Naive B cell (primary cell): ENCODE measurements at regions not wholly inside any gene's neighbourhood (a gene's known extent, or its start where the extent isn't known, plus 50 kb on each side); places are given as distances from the start of the nearest gene placed in this dataset.
"Not testable (repeated sequence)": the region's sequence is repeated elsewhere in the genome, so short reads cannot be mapped to it uniquely, and the experiment has no call there.

ENCODE experiments used
- ATAC-seq, 2 donors: fragments of 150-1000 bp; cut with Tn5 transposase; 2 replicates each; pipeline ENCODE4 v1.10.0; 2021; ENCODE audit warnings: low read depth in 2 of 2, mild to moderate bottlenecking in 2 of 2, moderate library complexity in 2 of 2
- DNase-seq: peaks from one replicate; pipeline ENCODE4 v3.0.0; 2022
- H3K27ac Mint-ChIP-seq, 6 donors: one replicate each; pipeline ENCODE4 v1.8.0; 2020 to 2022; ENCODE audit warnings: mild to moderate bottlenecking in 6 of 6, mixed read lengths in 6 of 6, moderate library complexity in 5 of 6, inconsistent platforms in 2 of 6
- H3K27me3 Mint-ChIP-seq, 3 donors: one replicate each; pipeline ENCODE4 v1.8.0; 2021 to 2022; ENCODE audit warnings: mixed read lengths in 3 of 3, mild to moderate bottlenecking in 1 of 3
- H3K36me3 Mint-ChIP-seq, 2 donors: one replicate each; pipeline ENCODE4 v1.8.0; 2020 to 2022; ENCODE audit warnings: mixed read lengths in 2 of 2, inconsistent platforms in 1 of 2, mild to moderate bottlenecking in 1 of 2
- H3K4me1 Mint-ChIP-seq, 3 donors: one replicate each; pipeline ENCODE4 v1.8.0; 2020 to 2022; ENCODE audit warnings: mixed read lengths in 3 of 3, inconsistent platforms in 1 of 3, mild to moderate bottlenecking in 1 of 3, moderate library complexity in 1 of 3
- H3K4me3 Mint-ChIP-seq, 8 donors: one replicate each; pipeline ENCODE4 v1.8.0; 2020 to 2022; ENCODE audit warnings: mild to moderate bottlenecking in 8 of 8, mixed read lengths in 8 of 8, moderate library complexity in 8 of 8, inconsistent platforms in 2 of 8
- H3K9me3 Mint-ChIP-seq, 7 donors: one replicate each; pipeline ENCODE4 v1.8.0; 2020 to 2022; ENCODE audit warnings: mixed read lengths in 7 of 7, mild to moderate bottlenecking in 5 of 7, inconsistent platforms in 2 of 7, moderate library complexity in 1 of 7

DNA sequence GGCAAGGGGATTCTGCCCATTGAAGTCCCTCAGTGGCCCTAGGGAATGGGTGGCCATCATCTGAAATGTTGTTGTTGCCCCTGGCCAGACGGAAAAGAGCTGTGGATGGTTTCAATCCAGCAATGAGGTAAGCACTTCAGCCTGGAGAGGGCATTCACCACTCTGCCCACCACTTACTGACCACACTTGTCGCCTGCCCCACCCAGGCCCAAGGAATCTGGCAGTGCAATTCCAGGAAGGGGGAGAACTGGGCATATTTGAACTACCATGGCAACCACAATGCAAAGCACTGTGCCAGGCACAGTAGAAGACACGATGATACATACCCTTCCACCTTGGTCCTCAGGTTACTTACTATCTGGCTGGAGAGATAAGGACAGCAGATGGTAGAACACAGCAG lies 161.6 kb downstream of the PDGFRA start:
- Mint-ChIP-seq H3K36me3 (no peaks in the 10 kb centered on the region), H3K4me1 (no peaks in the 10 kb centered on the region), H3K27ac (no peak overlapping the region), H3K9me3 (peaks cover 0 to 5% (median 4%) of the 10 kb centered on the region in 7 donors), H3K4me3 (no peak overlapping the region), H3K27me3 (peaks cover 0 to 8% (median 0%) of the 10 kb centered on the region in 3 donors)
- ATAC-seq: no peak
- DNase-seq: no peak

DNA sequence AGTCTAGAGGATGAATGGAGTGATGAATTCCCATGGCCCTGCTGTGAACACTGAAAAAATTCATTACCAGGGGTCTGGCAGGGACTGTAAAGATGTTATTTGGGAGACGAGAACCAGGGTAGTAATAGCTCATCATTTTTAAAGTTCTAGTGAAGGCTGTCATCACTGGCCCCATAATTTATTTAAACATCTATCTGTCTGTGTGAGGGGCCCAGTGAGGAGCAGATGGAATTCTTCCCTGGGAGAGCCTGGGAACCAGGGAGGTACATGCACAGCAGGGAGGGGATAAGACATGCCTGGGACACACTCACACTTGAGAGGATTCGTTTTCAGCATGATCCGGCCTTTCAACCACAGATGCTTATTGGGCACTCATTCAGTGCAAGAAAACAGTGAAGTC lies 162.0 kb downstream of the PDGFRA start:
- ATAC-seq (no peak), DNase-seq (no peak)
- peaks cover 0 to 8% (median 0%) of the 10 kb centered on the region in 3 donors for H3K27me3 Mint-ChIP-seq
- peaks cover 0 to 5% (median 4%) of the 10 kb centered on the region in 7 donors for H3K9me3 Mint-ChIP-seq
- H3K4me3 Mint-ChIP-seq: no peak overlapping the region
- H3K27ac Mint-ChIP-seq: no peak overlapping the region
- H3K36me3 Mint-ChIP-seq: no peaks in the 10 kb centered on the region
- H3K4me1 Mint-ChIP-seq: no peaks in the 10 kb centered on the region

DNA sequence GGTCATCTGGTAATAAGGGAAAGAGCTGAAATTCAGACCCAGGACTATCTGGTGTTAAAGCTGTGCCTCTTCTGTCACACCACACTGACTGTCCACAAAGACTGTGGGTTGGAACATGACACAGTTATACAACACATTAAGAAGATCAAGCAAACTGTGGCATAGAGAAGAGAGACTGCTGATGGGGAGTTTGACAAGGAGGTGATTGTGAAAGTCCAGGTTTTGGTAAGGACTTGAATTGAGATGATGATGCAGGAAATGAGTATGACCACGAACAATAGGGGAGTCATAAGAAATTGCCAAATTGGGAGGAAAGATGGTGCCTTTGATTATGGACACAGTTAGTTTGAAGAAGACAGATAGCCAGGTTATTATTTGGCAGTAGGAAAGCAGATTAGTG lies 163.4 kb downstream of the PDGFRA start:
- peaks cover 0 to 5% (median 4%) of the 10 kb centered on the region in 7 donors for H3K9me3 Mint-ChIP-seq
- no peaks in the 10 kb centered on the region for H3K4me1 Mint-ChIP-seq
- H3K4me3 Mint-ChIP-seq: no peak overlapping the region
- no peaks in the 10 kb centered on the region for H3K36me3 Mint-ChIP-seq
- DNase-seq: no peak
- no peak overlapping the region for H3K27ac Mint-ChIP-seq
- no peak for ATAC-seq
- H3K27me3 Mint-ChIP-seq: peaks cover 0 to 8% (median 0%) of the 10 kb centered on the region in 3 donors

DNA sequence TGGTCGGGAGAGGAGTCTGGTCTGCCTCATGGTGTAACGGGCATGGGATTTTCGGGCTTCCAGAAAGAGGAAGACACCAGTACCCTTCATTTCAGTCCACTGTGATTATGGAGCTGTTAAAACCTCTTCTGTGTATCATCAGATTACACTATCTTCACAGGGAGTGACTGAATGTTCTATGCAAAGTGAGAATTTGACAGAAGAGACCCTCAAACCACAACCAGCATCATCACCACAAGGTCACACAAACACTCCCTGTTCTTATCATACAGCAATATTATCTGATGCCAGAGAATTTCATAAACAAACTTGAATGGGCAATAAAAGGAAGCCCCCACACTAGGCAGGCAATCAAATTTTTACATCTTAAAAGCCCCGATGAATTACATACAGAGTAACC lies 164.2 kb downstream of the PDGFRA start:
- peaks cover 0 to 8% (median 0%) of the 10 kb centered on the region in 3 donors for H3K27me3 Mint-ChIP-seq

DNA sequence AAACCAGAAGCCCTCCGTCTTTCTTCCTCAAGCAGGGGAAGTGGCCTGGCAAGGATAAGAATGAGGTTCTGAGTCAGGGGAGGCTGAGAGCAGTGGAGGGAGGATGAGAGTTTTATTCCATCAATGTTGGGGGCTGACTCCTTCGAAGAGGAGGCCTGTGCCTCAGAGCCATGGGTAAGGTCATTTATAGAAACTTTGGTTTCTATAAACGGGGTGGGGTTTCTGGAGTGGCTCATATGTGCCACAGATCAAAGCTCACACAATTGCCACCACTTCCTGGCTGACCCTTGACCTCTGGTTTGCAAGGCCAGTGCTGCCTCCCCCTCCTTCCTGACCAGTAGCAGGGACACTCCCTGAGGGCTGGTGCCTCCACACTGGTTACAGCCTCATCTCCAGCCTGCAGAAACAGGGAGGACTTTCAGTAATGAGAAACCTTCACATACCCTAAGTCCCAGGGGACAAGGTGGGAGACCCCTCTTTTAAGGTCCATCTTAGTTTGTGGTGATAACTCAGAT lies 166.0 kb downstream of the PDGFRA start:
- ATAC-seq (no peak), DNase-seq (no peak)
- Mint-ChIP-seq H3K9me3 (peaks cover 0 to 1% (median 0%) of the 10 kb centered on the region in 7 donors), H3K27ac (no peak overlapping the region), H3K4me3 (no peak overlapping the region), H3K4me1 (no peaks in the 10 kb centered on the region), H3K36me3 (no peaks in the 10 kb centered on the region), H3K27me3 (peaks cover 0 to 8% (median 0%) of the 10 kb centered on the region in 3 donors)

More for the DNA sequence above, 164.2 kb downstream of the PDGFRA start:
- Mint-ChIP-seq H3K9me3 (peaks cover 0 to 5% (median 4%) of the 10 kb centered on the region in 7 donors), H3K4me1 (no peaks in the 10 kb centered on the region), H3K27ac (no peak overlapping the region), H3K4me3 (no peak overlapping the region), H3K36me3 (no peaks in the 10 kb centered on the region)
- DNase-seq (no peak), ATAC-seq (no peak)

DNA sequence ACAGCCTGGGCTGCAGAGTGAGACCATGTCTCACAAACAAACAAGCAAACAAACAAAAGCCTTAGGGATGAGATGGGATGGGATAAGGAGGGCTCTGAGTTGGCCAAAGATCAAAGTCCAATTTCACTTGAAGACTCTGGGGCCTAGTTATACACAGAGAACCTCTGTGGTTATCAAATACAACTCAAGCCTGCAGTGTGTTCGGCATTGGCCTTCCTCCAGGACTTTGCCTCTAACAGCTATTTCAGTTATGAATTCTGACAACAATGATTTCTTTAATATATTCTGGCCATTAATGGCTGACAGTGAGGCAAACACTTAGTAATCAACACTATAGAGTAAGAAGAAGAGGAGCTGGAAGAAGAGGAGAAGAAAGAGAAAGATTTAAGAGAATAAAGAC lies 171.1 kb downstream of the PDGFRA start:
- DNase-seq (no peak), ATAC-seq (no peak)
- Mint-ChIP-seq H3K4me1 (no peaks in the 10 kb centered on the region), H3K27ac (no peak overlapping the region), H3K9me3 (peaks cover 0 to 1% (median 0%) of the 10 kb centered on the region in 7 donors), H3K36me3 (no peaks in the 10 kb centered on the region), H3K4me3 (no peak overlapping the region), H3K27me3 (no peaks in the 10 kb centered on the region)

DNA sequence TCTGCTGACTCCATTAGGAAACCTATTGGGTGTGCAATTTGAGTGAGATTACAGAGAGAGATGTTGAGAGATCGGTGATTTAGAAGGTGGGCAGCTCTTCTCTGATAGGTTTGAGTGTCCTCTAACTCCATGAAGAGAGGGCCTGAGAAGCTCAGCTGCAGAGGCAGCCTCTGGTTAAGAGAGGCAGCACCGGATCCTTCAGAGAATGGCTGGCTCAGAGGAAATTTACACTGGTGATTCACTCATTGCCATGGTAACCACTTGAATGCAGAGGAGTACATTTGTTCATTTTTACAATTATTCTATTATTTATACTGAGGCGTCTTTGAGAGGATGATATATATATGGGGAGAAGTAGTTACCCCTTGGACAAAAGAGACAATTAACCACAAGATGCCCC lies 171.7 kb downstream of the PDGFRA start:
- H3K36me3 Mint-ChIP-seq: no peaks in the 10 kb centered on the region
- no peaks in the 10 kb centered on the region for H3K27me3 Mint-ChIP-seq
- no peak overlapping the region for H3K27ac Mint-ChIP-seq
- H3K4me3 Mint-ChIP-seq: no peak overlapping the region
- DNase-seq: no peak
- ATAC-seq: no peak
- no peaks in the 10 kb centered on the region for H3K9me3 Mint-ChIP-seq
- no peaks in the 10 kb centered on the region for H3K4me1 Mint-ChIP-seq

DNA sequence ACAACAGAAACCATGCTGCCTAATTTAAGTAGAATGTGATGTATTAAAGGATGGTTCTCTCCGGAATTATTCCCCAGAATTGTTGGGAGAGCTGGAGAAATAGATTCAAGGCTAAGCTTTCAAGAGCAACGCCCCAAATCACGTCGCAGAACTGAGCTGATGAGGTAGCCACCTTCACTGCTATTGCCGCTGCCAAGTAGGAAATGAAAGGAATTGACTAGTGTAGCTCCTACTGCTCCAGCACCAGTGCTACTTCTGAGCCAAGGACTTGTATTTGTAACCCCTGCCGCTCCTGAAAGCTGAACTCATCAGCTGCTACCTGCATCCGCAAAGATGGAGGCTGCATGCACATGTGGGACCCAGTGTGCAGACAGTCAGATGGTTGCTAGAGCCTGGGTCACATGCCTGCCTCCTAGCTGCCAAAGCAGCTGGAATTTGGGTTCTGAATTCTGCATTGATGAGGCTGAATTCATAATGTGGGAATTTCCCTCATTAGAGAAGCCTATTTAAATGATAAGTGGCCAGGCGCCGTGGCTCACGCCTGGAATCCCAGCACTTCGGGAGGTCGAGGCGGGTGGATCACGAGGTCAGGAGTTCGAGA lies 173.9 kb downstream of the PDGFRA start:
- ATAC-seq: no peak
- H3K4me3 Mint-ChIP-seq: no peak overlapping the region
- no peaks in the 10 kb centered on the region for H3K36me3 Mint-ChIP-seq
- DNase-seq: no peak
- no peaks in the 10 kb centered on the region for H3K9me3 Mint-ChIP-seq
- no peaks in the 10 kb centered on the region for H3K4me1 Mint-ChIP-seq
- H3K27me3 Mint-ChIP-seq: no peaks in the 10 kb centered on the region
- no peak overlapping the region for H3K27ac Mint-ChIP-seq

DNA sequence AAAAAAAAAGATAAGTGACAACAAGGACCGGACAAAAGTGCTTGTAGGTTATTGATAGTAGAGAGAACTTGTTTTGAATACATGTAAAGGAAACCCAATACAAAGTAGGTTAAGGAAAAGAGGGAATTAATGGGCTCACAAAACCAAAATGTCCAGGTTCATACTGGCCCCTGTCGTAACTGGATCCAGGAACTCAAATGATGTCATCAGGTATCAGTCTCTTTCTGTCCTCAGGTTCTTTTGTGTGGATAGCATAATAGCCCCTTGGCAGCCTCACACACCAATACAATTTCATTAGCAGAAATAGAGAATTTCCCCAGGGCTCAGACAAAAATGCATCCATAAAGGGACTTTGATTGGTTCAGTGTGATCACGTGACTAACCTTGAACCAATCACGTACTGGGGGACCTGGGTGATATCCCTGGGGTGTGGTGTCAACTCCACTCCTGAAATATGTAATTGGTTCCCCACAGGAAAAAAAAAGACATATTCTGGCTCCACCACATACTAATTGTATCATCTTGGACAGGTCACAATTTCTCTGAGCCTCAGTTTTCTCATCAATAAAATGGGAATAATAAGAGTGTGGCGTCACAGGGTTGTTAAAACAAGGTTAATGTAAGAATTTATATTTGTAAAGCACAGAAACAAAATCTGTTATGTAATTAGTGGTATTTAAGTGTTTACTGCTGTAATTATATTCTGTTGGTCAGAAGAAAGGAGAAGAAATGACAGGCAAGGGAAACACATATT lies 174.8 kb downstream of the PDGFRA start:
- H3K27me3 Mint-ChIP-seq: no peaks in the 10 kb centered on the region
- ATAC-seq (no peak), DNase-seq (no peak)
- H3K9me3 Mint-ChIP-seq: no peaks in the 10 kb centered on the region
- H3K4me3 Mint-ChIP-seq: no peak overlapping the region
- H3K4me1 Mint-ChIP-seq: no peaks in the 10 kb centered on the region
- H3K36me3 Mint-ChIP-seq: no peaks in the 10 kb centered on the region
- no peak overlapping the region for H3K27ac Mint-ChIP-seq

DNA sequence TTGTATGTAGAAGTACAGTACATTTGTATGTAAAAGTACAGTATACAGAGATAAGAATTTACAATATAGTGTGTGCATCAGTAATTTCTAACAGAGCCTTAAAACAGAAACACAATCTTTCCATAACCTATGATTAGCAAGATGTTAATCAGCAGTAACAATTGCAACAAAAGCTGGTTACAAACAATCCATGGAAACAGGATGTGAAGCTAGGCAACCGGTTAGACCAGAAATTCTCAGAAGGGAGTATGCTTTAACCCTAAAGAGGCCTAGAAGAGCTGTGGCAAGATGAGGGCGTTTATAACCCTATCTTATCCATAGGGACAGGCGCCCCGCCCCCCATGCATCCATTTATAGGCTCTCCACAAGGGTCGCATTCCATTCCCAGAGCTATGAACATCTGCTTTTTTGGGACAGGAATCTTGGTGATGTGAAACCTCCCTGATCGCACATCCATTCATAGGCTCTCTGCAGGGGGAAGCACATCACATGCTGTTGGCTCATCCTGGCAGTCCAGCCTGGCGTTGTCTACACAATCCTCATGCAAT lies 180.3 kb downstream of the PDGFRA start:
- H3K4me3 Mint-ChIP-seq, ATAC-seq, H3K27me3 Mint-ChIP-seq, H3K4me1 Mint-ChIP-seq, DNase-seq, H3K36me3 Mint-ChIP-seq, H3K9me3 Mint-ChIP-seq, H3K27ac Mint-ChIP-seq: not testable (repeated sequence)

DNA sequence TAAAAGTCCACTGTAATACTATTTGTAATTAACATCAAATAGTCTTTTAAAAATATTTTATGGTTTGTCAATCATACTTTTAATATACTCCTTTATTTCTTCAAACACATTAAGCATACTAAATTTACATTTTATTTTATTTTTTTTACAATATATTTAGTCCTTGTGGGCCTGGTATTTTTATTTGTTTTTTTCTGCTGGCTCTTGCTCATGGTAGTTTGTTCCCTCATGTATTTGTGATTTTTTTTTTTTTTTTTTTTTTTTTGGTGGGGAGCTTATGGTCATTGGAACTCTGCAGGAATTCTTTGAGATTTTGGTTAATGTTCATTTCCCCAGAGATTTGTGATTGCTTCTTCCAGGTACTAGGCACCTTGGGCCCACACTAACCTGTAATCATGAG lies 185.5 kb downstream of the PDGFRA start:
- ATAC-seq (no peak), DNase-seq (no peak)
- Mint-ChIP-seq H3K36me3 (no peaks in the 10 kb centered on the region), H3K4me1 (no peaks in the 10 kb centered on the region), H3K27ac (no peak overlapping the region), H3K27me3 (no peaks in the 10 kb centered on the region), H3K4me3 (no peak overlapping the region), H3K9me3 (peaks cover 0 to 13% (median 4%) of the 10 kb centered on the region in 7 donors)

DNA sequence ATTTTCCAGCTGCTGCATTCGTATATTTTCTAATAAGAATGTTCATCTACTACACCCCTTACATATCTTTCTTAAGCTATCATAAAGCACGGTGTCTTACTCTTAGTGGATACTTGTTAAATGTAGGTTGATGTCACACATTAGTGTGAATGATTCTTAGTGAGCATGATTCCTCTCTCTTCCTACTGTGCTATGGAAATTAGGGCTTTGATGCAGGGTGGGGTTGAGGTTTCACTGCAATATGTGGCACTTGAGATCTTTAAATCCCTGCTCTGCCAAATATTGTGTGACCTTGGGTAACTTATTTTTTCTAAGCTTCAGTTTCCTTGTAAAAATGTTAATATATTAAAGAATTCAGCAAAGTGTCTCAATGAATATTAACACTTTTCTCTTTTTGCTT lies 188.4 kb downstream of the PDGFRA start:
- peaks cover 0 to 4% (median 0%) of the 10 kb centered on the region in 3 donors for H3K27me3 Mint-ChIP-seq
- DNase-seq (no peak), ATAC-seq (no peak)
- no peak overlapping the region for H3K4me3 Mint-ChIP-seq
- no peaks in the 10 kb centered on the region for H3K36me3 Mint-ChIP-seq
- no peak overlapping the region for H3K27ac Mint-ChIP-seq
- no peaks in the 10 kb centered on the region for H3K4me1 Mint-ChIP-seq
- H3K9me3 Mint-ChIP-seq: peaks cover 0 to 13% (median 6%) of the 10 kb centered on the region in 7 donors

DNA sequence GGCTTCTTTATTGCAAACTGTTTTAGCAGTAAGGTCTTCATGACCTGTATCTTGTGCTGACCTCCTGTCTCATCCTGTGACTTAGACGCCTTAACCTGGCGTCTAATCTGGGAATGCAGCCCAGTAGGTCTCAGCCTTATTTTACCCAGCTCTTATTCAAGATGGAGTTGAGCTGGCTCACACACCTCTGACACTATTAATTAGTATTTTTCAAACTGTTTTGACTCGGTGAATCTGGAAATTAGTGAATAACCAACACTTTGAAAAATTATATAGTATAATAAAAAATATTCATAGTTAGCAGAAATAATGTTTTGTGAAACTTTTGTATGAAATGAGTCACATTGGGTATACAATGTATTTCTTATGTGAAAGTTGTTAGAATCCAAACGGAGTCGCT lies 189.4 kb downstream of the PDGFRA start:
- Mint-ChIP-seq H3K36me3 (no peaks in the 10 kb centered on the region), H3K4me1 (no peaks in the 10 kb centered on the region), H3K4me3 (no peak overlapping the region), H3K9me3 (peaks cover 0 to 13% (median 6%) of the 10 kb centered on the region in 7 donors), H3K27ac (no peak overlapping the region), H3K27me3 (peaks cover 0 to 4% (median 0%) of the 10 kb centered on the region in 3 donors)
- ATAC-seq (no peak), DNase-seq (no peak)

DNA sequence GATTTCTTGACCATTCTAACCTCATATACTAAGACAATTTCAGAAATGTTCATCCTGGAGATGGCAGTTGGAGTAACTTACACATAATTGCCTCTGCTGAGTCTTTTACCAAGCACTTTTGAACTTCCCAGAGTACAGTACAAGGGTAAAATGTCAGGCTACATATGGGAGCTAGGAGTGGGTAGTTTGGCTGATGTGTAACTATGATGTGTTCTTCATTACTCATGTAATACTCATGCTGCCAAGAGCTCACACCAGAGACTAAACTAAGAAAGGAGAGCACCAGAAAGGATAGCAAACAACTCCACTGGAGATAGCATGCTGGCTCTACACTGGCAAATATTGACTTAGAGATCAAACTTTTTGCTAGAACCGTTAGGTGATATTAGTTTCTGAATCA lies 194.0 kb downstream of the PDGFRA start:
- Mint-ChIP-seq H3K36me3 (no peaks in the 10 kb centered on the region), H3K4me1 (no peaks in the 10 kb centered on the region), H3K4me3 (no peak overlapping the region), H3K9me3 (peaks cover 0 to 7% (median 2%) of the 10 kb centered on the region in 7 donors), H3K27me3 (peaks cover 6 to 12% (median 11%) of the 10 kb centered on the region in 3 donors), H3K27ac (no peak overlapping the region)
- DNase-seq (no peak), ATAC-seq (no peak)
